ENCODE measurements at regions not wholly inside any gene's neighbourhood (a gene's known extent, or its start where the extent isn't known, plus 50 kb on each side); places are given as distances from the start of the nearest gene placed in this dataset.

DNA sequence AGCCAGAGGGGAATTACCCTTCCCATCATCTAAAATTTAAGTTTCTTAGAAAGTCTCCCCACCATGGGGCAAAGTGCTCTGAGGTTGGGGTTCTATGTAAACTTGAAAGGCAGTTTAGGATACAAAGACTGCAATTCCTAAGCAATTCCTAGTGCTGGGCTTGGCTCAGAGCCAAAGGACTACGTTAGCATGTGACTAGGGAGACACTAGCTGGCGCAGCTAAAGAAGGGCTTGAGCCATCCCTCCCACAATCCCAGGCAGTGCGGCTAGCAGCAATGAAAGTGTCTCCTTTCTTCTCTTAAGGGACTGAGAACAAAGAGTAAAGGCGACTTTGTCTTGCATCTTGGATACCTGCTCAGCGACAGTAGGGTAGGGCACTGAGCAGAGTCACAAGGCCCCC is 306.6 kb upstream of the FKBP1C start:
- WGBS, 2 experiments (ENCODE audit: extremely low coverage in 1 of 2, insufficient coverage in 1 of 2, insufficient read length in 1 of 2, insufficient replicate concordance in 2 of 2, low coverage in 1 of 2, low lambda C conversion rate in 2 of 2, missing lambda C conversion rate in 1 of 2): 73% methylated on average over 5 of the region's 5 CpGs; no CpG with 5 or more reads in 1 of the 2 experiments
- Histone ChIP-seq H3K4me1 (replicated peaks in 1 of 4; ENCODE audit: control insufficient read depth in 3 of 4, insufficient read depth in 4 of 4, low read length in 3 of 4) (no peaks in the 10 kb centered on the region), H3K23me2 (ENCODE audit: low read depth, low read length) (no peaks in the 10 kb centered on the region), H4K20me1 (replicated peaks in 1 of 2; ENCODE audit: control insufficient read depth in 1 of 2, insufficient read depth in 2 of 2, low read length in 2 of 2) (no peaks in the 10 kb centered on the region), H3K79me2 (ENCODE audit: control insufficient read depth in 1 of 2, insufficient read depth in 2 of 2, low read length in 2 of 2) (no peaks in the 10 kb centered on the region), H2BK15ac (ENCODE audit: low read length) (no peak overlapping the region), H2AK5ac (ENCODE audit: low read depth, low read length) (no peak overlapping the region), H2BK12ac (ENCODE audit: low read depth, low read length) (no peak overlapping the region), H4K91ac (replicated peaks; ENCODE audit: insufficient read length, low read length) (no peak overlapping the region), H3K4me3 (ENCODE audit: extremely low read depth in 1 of 4, insufficient read depth in 2 of 4, low read depth in 3 of 4, low read length in 4 of 4) (no peak overlapping the region), H3K23ac (ENCODE audit: insufficient read length) (no peak overlapping the region), H3K56ac (replicated peaks; ENCODE audit: insufficient read length, low read depth, low read length) (no peak overlapping the region), H4K8ac (ENCODE audit: extremely low read depth, insufficient read depth, low read length) (no peak overlapping the region), H3K27ac (ENCODE audit: low read depth, low read length) (no peak overlapping the region), H3K14ac (ENCODE audit: insufficient read length) (no peak overlapping the region), H3K36me3 (ENCODE audit: control insufficient read depth in 2 of 4, insufficient read depth in 4 of 4, low read length in 3 of 4) (no peaks in the 10 kb centered on the region), H3K27me3 (replicated peaks in 1 of 4; ENCODE audit: control insufficient read depth in 3 of 4, extremely low read depth in 1 of 4, insufficient read depth in 3 of 4, low read length in 3 of 4) (no peaks in the 10 kb centered on the region), H3K79me1 (ENCODE audit: low read depth, low read length) (no peaks in the 10 kb centered on the region), H3K9ac (replicated peaks in 1 of 4; ENCODE audit: extremely low read depth in 1 of 4, low read depth in 3 of 4, low read length in 3 of 4) (no peak overlapping the region), H2BK20ac (ENCODE audit: low read length) (no peak overlapping the region), H4K5ac (ENCODE audit: insufficient read length, low read depth, low read length) (no peak overlapping the region), H2AFZ (ENCODE audit: low read length) (0 out of 2 replicates have a peak overlapping the region, but pooled peaks have one; percentile 34), H2BK120ac (replicated peaks; ENCODE audit: low read depth, low read length) (no peak overlapping the region), H3K18ac (ENCODE audit: extremely low read depth, low read length) (no peak overlapping the region), H2BK5ac (ENCODE audit: low read depth, low read length) (no peak overlapping the region), H3K9me3 (ENCODE audit: insufficient read depth in 2 of 2, low read depth in 1 of 2, low read length in 1 of 2) (no peaks in the 10 kb centered on the region), H3K4me2 (ENCODE audit: insufficient read depth in 1 of 2, low read depth in 2 of 2, low read length in 2 of 2) (no peak overlapping the region), H3K4ac (replicated peaks; ENCODE audit: insufficient read length, low read depth, low read length) (no peak overlapping the region)
- TF ChIP-seq POU5F1 (IDR thresholded peaks at IDR 0.05; ENCODE audit: low read depth, low read length) (no peak), PHF8 (conservative IDR thresholded peaks at IDR 0.05; ENCODE audit: low read depth, low read length) (no peak), KDM4A (IDR thresholded peaks at IDR 0.05; ENCODE audit: low read depth, low read length, severe bottlenecking) (no peak), EP300 (IDR thresholded peaks at IDR 0.05; ENCODE audit: borderline replicate concordance in 1 of 2, low read depth in 2 of 2, low read length in 2 of 2) (no peak), CBX5 (IDR thresholded peaks at IDR 0.05; ENCODE audit: low read depth, low read length) (no peak), CEBPB (IDR thresholded peaks at IDR 0.05; ENCODE audit: low read depth, low read length) (no peak), RAD21 (IDR thresholded peaks at IDR 0.05 in 1 of 2, conservative IDR thresholded peaks at IDR 0.05 in 1 of 2; ENCODE audit: low read depth in 2 of 2, low read length in 2 of 2) (peak in 1 of 2 experiments; percentile 18; a peak in 1 of 4 replicates), HDAC6 (IDR thresholded peaks at IDR 0.05; ENCODE audit: low read depth, low read length) (no peak), SRF (IDR thresholded peaks at IDR 0.05; ENCODE audit: low read depth, low read length) (no peak)
- ChIA-PET POLR2A (ENCODE audit: partially characterized antibody) (no interaction called here), CTCF (ENCODE audit: partially characterized antibody) (interaction anchor here (1.1 kb wide), 1 partner anchor 14 kb away, joined by 4 read pairs; no protein-coding TSS in a partner anchor)
- peak in 1 of 2 experiments; percentile 19 for DNase-seq (ENCODE audit: low read depth in 1 of 2, low spot score in 2 of 2)
- no peak for FAIRE-seq
